ENCODE measurements at regions not wholly inside any gene's neighbourhood (a gene's known extent, or its start where the extent isn't known, plus 50 kb on each side); places are given as distances from the start of the nearest gene placed in this dataset.

- BruUV-seq (replicated peaks), result no TSS peak
- POLR2A ChIA-PET, result no interaction called here
- TF ChIP-seq, protein P1, sequence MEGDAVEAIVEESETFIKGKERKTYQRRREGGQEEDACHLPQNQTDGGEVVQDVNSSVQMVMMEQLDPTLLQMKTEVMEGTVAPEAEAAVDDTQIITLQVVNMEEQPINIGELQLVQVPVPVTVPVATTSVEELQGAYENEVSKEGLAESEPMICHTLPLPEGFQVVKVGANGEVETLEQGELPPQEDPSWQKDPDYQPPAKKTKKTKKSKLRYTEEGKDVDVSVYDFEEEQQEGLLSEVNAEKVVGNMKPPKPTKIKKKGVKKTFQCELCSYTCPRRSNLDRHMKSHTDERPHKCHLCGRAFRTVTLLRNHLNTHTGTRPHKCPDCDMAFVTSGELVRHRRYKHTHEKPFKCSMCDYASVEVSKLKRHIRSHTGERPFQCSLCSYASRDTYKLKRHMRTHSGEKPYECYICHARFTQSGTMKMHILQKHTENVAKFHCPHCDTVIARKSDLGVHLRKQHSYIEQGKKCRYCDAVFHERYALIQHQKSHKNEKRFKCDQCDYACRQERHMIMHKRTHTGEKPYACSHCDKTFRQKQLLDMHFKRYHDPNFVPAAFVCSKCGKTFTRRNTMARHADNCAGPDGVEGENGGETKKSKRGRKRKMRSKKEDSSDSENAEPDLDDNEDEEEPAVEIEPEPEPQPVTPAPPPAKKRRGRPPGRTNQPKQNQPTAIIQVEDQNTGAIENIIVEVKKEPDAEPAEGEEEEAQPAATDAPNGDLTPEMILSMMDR (IDR thresholded peaks at IDR 0.05; ENCODE audit: unreplicated experiment), result no peak
- intact Hi-C loops (cut with micrococcal nuclease), result no loop called here
- no peak overlapping the region for H3K4me3 Mint-ChIP-seq (ENCODE audit: unreplicated experiment)
- DNase-seq (ENCODE audit: unreplicated experiment), result no peak
- H3K36me3 Mint-ChIP-seq (ENCODE audit: insufficient read depth, unreplicated experiment), result no peaks in the 10 kb centered on the region
- CTCF ChIA-PET, result interaction anchor here (1.5 kb wide), 1 partner anchor 18 kb away, joined by 3 read pairs; no protein-coding TSS in a partner anchor
- no peaks in the 10 kb centered on the region for H3K27me3 Mint-ChIP-seq (ENCODE audit: insufficient read depth, unreplicated experiment)
- H3K27ac Mint-ChIP-seq (ENCODE audit: low read depth, unreplicated experiment), result no peak overlapping the region
- no peaks in the 10 kb centered on the region for H3K9me3 Mint-ChIP-seq (ENCODE audit: unreplicated experiment)
- H3K4me1 Mint-ChIP-seq (ENCODE audit: insufficient read depth, unreplicated experiment), result peaks cover 9% of the 10 kb centered on the region
Observed at GRCh38 chr2:122535960-122536505, 780.6 kb downstream of the TSN start.

GRCh38 chr2:122539311-122539710 lies 783.9 kb downstream of the TSN start:
- Mint-ChIP-seq H3K36me3 (ENCODE audit: insufficient read depth, unreplicated experiment) (no peaks in the 10 kb centered on the region), H3K4me3 (ENCODE audit: unreplicated experiment) (no peak overlapping the region), H3K27ac (ENCODE audit: low read depth, unreplicated experiment) (no peak overlapping the region), H3K4me1 (ENCODE audit: insufficient read depth, unreplicated experiment) (peaks cover 24% of the 10 kb centered on the region), H3K9me3 (ENCODE audit: unreplicated experiment) (peaks cover 4% of the 10 kb centered on the region), H3K27me3 (ENCODE audit: insufficient read depth, unreplicated experiment) (no peaks in the 10 kb centered on the region)
- POLR2A ChIA-PET, result interaction anchor here (0.9 kb wide), 1 partner anchor 13 kb away, joined by 3 read pairs; no protein-coding TSS in a partner anchor
- DNase-seq (ENCODE audit: unreplicated experiment), result no peak
- TF ChIP-seq, protein P1 (IDR thresholded peaks at IDR 0.05; ENCODE audit: unreplicated experiment), result no peak
- intact Hi-C loops (cut with micrococcal nuclease), result no loop called here
- no TSS peak for BruUV-seq (replicated peaks)
- CTCF ChIA-PET, result no interaction called here

- TF ChIP-seq, protein P1 (IDR thresholded peaks at IDR 0.05; ENCODE audit: unreplicated experiment), result no peak
- no peak overlapping the region for H3K27ac Mint-ChIP-seq (ENCODE audit: low read depth, unreplicated experiment)
- no peaks in the 10 kb centered on the region for H3K36me3 Mint-ChIP-seq (ENCODE audit: insufficient read depth, unreplicated experiment)
- no TSS peak for BruUV-seq (replicated peaks)
- H3K4me3 Mint-ChIP-seq (ENCODE audit: unreplicated experiment), result no peak overlapping the region
- H3K4me1 Mint-ChIP-seq (ENCODE audit: insufficient read depth, unreplicated experiment), result peaks cover 25% of the 10 kb centered on the region
- ChIA-PET POLR2A (no interaction called here), CTCF (no interaction called here)
- no peaks in the 10 kb centered on the region for H3K27me3 Mint-ChIP-seq (ENCODE audit: insufficient read depth, unreplicated experiment)
- intact Hi-C loops (cut with micrococcal nuclease), result no loop called here
- peaks cover 6% of the 10 kb centered on the region for H3K9me3 Mint-ChIP-seq (ENCODE audit: unreplicated experiment)
- no peak for DNase-seq (ENCODE audit: unreplicated experiment)
Observed at GRCh38 chr2:122539920-122540319, 784.5 kb downstream of the TSN start.

- Mint-ChIP-seq H3K4me3 (ENCODE audit: unreplicated experiment) (no peak overlapping the region), H3K9me3 (ENCODE audit: unreplicated experiment) (peaks cover 6% of the 10 kb centered on the region), H3K36me3 (ENCODE audit: insufficient read depth, unreplicated experiment) (no peaks in the 10 kb centered on the region), H3K27ac (ENCODE audit: low read depth, unreplicated experiment) (no peak overlapping the region), H3K4me1 (ENCODE audit: insufficient read depth, unreplicated experiment) (peaks cover 21% of the 10 kb centered on the region), H3K27me3 (ENCODE audit: insufficient read depth, unreplicated experiment) (no peaks in the 10 kb centered on the region)
- POLR2A ChIA-PET, result no interaction called here
- CTCF ChIA-PET, result no interaction called here
- TF ChIP-seq, protein P1 (IDR thresholded peaks at IDR 0.05; ENCODE audit: unreplicated experiment), result no peak
- BruUV-seq (replicated peaks), result no TSS peak
- intact Hi-C loops (cut with micrococcal nuclease), result no loop called here
- no peak for DNase-seq (ENCODE audit: unreplicated experiment)
Observed at GRCh38 chr2:122542236-122542635, 786.8 kb downstream of the TSN start.
